ENCODE measurements at regions not wholly inside any gene's neighbourhood (a gene's known extent, or its start where the extent isn't known, plus 50 kb on each side); places are given as distances from the start of the nearest gene placed in this dataset.

DNA sequence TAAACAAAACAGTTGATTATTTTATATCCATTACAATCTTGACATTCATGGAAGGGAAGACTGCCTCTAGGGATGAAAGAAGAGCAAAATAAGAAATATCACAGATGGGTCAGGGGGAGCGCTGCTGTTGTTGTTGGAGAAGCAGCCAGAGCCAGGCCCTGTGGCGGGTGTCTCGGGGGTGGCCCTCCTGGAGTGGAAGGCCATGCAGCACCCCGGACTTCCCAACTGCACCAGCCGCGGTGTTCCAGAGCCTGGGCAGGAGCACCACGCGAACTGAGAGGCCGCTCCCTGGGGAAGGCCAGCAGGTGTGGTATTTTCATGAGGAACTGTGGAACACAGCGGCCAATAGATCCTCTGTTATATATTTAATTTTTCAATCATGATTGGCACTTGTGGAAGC lies 72.4 kb upstream of the VSTM2A start:
- no peak for TF ChIP-seq POLR2AphosphoS5 (IDR thresholded peaks at IDR 0.05; ENCODE audit: low read depth, low read length)
- no peak for TF ChIP-seq SIN3A (IDR thresholded peaks at IDR 0.05; ENCODE audit: borderline replicate concordance, insufficient read depth, low read length)

Measured in PFSK-1 (cell line).